D721Med (cell line): ENCODE measurements at regions not wholly inside any gene's neighbourhood (a gene's known extent, or its start where the extent isn't known, plus 50 kb on each side); places are given as distances from the start of the nearest gene placed in this dataset.

Experiments
- DNase-seq: peaks from one replicate; pipeline ENCODE4 v3.0.0; 2011; ENCODE audit warnings: low spot score; ENCODE audit not compliant: insufficient read length
- FAIRE-seq: peaks from 2 replicates; lab custom pipeline; 2011; peaks lifted over from hg19 to GRCh38; lab: Jason Lieb, UNC
- CTCF ChIP-seq: IDR thresholded peaks from 2 replicates; pipeline ENCODE4 v1.5.1; 2012; ENCODE audit warnings: mild to moderate bottlenecking, control low read depth; ENCODE audit not compliant: insufficient read depth; ENCODE audit errors: missing control alignments

GRCh38 chr5:67273689-67274356 lies 77.2 kb upstream of the CD180 start:
- FAIRE-seq: no peak
- no peak for TF ChIP-seq CTCF
- no peak for DNase-seq

- no peak for DNase-seq
- FAIRE-seq: no peak
- TF ChIP-seq CTCF: no peak
Measured at GRCh38 chr5:67272453-67273130, 76.0 kb upstream of the CD180 start.

GRCh38 chr5:67268231-67269021 lies 71.8 kb upstream of the CD180 start:
- no peak for FAIRE-seq
- TF ChIP-seq CTCF: no peak

GRCh38 chr5:67267512-67268216 lies 71.1 kb upstream of the CD180 start:
- no peak for TF ChIP-seq CTCF
- DNase-seq (no peak), FAIRE-seq (no peak)

More at GRCh38 chr5:67268231-67269021, 71.8 kb upstream of the CD180 start:
- DNase-seq: no peak

- FAIRE-seq (no peak), DNase-seq (no peak)
- TF ChIP-seq CTCF: no peak
Measured at GRCh38 chr5:67266654-67267350, 70.2 kb upstream of the CD180 start.

- DNase-seq (no peak), FAIRE-seq (no peak)
- no peak for TF ChIP-seq CTCF
Measured at GRCh38 chr5:67265951-67266350, 69.4 kb upstream of the CD180 start.
